ENCODE measurements at regions not wholly inside any gene's neighbourhood (a gene's known extent, or its start where the extent isn't known, plus 50 kb on each side); places are given as distances from the start of the nearest gene placed in this dataset.

DNA sequence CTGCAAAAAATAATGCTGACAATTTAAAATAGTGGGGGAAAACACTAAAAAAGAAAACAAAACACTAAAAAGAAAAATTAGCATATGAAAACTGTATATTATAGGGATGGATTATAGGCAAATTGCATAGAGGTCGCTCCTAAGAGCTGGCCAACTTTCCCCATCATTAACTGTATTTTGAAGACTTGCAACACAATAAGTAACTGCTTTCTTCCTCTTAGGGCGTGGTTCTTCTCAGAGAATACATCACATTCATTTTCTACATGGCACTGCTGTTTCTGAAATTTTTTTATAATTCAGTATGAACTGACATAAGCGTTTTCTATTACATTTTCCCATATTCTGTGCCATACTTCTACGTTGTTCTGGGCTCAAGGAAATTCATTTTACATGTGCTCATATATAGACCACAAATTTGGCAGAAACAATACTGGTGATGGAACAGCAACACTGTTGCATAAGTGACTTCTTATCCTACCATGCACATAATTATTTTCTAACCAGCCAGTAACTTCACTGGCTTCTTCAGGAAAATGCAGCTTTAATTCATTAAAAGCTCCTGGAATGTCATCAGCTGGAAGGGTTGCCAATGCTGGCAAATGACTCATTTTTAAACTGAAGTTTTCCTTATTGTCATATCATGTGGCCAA, 171.2 kb upstream of the DMAC1 start:
- DNase-seq (ENCODE audit: low spot score in 2 of 2) (no peak), ATAC-seq (no peak)
- Mint-ChIP-seq H3K27ac (no peak overlapping the region), H3K36me3 (no peaks in the 10 kb centered on the region), H3K4me1 (peaks cover 21% of the 10 kb centered on the region), H3K9me3 (no peaks in the 10 kb centered on the region), H3K4me3 (no peak overlapping the region)

DNA sequence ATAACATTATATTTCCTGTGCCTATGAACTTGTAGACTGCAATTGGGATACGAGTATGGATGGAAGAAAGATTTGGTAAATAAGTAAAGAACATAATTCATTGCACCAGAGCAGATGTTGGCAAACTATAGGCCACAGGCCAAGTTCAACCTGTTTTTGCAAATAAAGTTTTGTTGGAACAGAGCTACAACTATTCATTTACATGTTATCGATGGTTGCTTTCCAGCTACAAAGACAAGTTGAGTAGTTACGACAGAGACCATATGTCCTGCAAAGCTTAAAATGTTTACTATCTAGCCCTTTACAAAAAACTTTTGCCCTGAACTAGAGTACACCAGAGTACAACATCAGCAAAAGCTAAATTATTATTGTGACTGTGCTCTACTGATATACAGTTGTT, 169.1 kb upstream of the DMAC1 start:
- ATAC-seq (no peak), DNase-seq (ENCODE audit: low spot score in 2 of 2) (no peak)
- Mint-ChIP-seq H3K4me1 (peaks cover 2% of the 10 kb centered on the region), H3K27ac (no peak overlapping the region), H3K36me3 (no peaks in the 10 kb centered on the region), H3K4me3 (no peak overlapping the region), H3K9me3 (no peaks in the 10 kb centered on the region)

DNA sequence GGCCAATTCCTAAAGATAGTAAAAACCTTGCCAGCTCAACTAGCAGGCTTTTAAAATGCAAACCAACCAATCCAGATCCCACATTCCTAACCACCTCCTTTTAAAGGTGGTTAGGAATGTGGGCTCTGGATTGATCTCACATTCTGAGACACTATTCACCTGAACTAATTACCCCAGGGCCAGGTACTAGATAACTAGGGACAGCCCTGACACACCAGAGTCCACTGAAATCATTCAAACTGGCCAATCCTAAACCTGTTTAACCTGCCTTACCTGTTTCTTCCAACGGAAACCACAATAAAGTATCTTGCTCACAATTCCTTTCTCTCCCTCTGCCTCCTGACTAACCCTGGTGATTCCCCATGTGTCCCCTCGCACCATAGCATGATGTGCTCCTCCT, 168.3 kb upstream of the DMAC1 start:
- H3K9me3 Mint-ChIP-seq = no peaks in the 10 kb centered on the region
- H3K4me3 Mint-ChIP-seq = no peak overlapping the region
- no peaks in the 10 kb centered on the region for H3K4me1 Mint-ChIP-seq
- H3K27ac Mint-ChIP-seq = no peak overlapping the region
- ATAC-seq (no peak), DNase-seq (ENCODE audit: low spot score in 2 of 2) (no peak)
- H3K36me3 Mint-ChIP-seq = no peaks in the 10 kb centered on the region

DNA sequence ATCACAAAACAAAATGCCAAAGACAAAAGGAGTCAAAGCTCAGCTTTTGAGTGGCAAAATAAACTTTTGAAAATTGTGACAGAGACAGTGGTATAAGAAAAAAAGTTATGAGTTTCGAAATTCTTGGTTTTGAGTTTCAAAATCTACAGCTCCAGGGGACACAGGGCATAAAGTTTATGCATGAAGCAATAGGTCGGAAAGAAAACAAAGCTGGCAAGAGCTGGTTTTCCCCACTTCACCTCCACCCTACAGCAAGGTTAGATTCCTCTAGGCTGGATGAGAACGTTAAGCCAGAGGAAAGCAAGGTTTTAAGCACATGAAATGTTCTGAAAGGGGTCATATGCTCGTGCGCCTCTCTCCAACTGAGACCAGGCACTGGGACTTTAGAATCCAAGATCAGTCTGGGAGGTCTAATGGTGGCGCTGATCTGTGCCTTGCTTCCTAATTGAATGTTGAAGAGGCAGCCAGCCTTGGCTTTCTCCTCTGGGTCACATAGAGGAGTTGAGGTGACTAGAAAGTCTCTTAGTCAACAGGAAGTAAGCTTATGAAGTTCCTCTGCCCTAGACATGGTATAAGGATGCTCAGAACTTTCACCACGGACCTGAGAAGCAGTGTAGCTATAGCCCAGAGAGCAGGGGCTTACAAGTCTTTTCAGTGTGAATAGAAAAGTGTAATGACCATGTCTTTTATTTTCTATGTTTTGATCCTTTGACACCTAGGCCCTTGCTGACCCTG, 167.7 kb upstream of the DMAC1 start:
- Mint-ChIP-seq H3K4me3 (no peak overlapping the region), H3K36me3 (no peaks in the 10 kb centered on the region), H3K9me3 (no peaks in the 10 kb centered on the region), H3K27ac (no peak overlapping the region), H3K4me1 (no peaks in the 10 kb centered on the region)
- DNase-seq (ENCODE audit: low spot score in 2 of 2) (no peak), ATAC-seq (peak; percentile 77)

DNA sequence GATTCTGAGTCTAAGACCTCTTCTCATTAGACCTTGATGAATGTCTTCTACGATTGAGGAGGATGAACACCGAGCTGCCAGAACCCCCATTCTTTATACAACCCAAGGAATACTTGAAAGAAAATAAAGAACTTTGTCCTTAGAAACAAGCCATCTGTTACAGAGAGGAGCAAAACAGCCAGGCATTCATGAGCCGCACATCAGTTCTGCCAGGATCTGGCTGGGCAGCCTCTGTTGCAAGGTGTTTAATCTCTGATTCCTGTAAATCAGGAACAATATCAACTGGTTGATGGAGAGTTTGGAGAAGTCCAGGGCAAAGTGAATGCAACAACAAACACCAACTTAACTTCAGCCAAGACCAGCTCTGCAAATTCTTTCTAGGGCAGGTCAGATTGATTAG, 165.5 kb upstream of the DMAC1 start:
- Mint-ChIP-seq H3K9me3 (no peaks in the 10 kb centered on the region), H3K36me3 (no peaks in the 10 kb centered on the region), H3K27ac (no peak overlapping the region), H3K4me1 (no peaks in the 10 kb centered on the region), H3K4me3 (no peak overlapping the region)
- no peak for ATAC-seq
- DNase-seq (ENCODE audit: low spot score in 2 of 2) = no peak

DNA sequence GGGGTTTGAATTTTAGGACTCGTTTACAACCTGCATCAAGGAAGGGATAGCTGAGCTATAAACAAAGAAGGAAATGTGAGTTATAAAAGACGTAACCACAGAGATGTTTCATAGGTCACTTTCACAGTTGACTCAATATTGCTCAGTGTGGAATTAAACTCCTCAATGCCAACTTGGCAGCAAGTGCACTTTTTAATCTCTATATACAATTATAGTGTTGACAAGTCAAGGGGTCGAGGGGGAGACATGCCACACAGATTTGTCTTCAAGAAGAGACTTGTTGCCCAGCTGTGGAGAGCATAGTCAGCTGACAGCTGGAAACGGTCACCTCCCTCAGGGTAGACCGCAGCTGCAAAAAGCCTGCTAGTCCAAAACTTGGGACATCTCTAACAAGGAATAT, 163.4 kb upstream of the DMAC1 start:
- Mint-ChIP-seq H3K36me3 (no peaks in the 10 kb centered on the region), H3K4me3 (no peak overlapping the region), H3K27ac (no peak overlapping the region), H3K9me3 (no peaks in the 10 kb centered on the region), H3K4me1 (no peaks in the 10 kb centered on the region)
- ATAC-seq = peak; percentile 61
- no peak for DNase-seq (ENCODE audit: low spot score in 2 of 2)

DNA sequence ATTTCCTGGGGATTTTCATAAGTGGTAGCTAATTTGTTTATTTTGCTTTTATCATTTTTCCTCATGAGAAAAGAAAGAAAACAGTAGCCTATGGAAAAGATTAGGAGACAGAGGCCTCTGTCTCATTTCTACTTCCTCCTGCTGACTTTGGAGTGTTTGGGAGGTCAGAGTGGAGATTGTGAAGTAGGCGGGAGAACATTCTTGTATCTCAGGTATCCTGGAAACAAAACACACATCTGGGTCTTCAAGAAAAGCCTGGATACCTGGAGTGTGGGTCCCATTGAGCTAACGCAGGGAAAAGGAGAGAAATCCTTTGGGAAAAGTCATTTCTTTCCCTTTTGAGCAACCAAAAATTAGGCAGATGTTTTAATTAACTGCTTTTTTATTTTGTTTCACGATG, 161.5 kb upstream of the DMAC1 start:
- ATAC-seq = no peak
- Mint-ChIP-seq H3K27ac (no peak overlapping the region), H3K9me3 (no peaks in the 10 kb centered on the region), H3K36me3 (no peaks in the 10 kb centered on the region), H3K4me3 (no peak overlapping the region), H3K4me1 (no peaks in the 10 kb centered on the region)
- DNase-seq (ENCODE audit: low spot score in 2 of 2) = no peak

DNA sequence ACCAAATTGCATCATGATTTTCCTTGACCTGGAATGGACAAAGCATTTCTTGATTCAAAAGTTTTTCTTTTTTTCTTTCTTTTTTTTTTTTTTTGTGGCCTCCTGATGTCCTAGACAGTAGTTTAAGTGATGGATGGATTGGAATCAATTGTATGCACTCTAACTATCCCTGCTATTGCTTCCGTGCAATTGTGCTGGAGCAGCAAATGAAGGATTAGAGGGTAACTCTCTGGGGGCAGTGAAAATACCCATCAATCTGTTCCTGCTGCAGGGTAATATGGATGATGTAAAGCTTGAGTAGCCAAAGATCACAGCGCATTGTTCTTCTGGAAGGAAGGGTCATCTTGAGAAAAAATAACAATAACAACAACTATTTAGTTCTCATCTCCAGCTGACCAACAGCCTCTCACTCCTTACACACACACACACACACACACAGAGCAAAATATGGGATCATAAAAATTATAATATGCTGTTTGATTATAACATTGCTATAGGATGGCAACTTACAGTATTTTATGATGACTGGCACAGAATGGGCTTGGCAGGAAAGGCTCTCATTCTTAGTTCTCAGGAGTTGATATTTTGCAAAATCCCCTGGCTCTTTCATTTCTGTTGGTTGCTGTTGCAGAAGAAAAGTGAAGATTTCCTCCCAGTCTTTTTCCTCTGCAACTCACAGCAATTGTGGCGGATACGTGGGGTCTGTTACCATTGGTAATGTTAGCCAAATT, 160.9 kb upstream of the DMAC1 start:
- no peaks in the 10 kb centered on the region for H3K36me3 Mint-ChIP-seq
- ATAC-seq (no peak), DNase-seq (ENCODE audit: low spot score in 2 of 2) (no peak)
- H3K4me3 Mint-ChIP-seq = no peak overlapping the region
- no peaks in the 10 kb centered on the region for H3K9me3 Mint-ChIP-seq
- H3K4me1 Mint-ChIP-seq = no peaks in the 10 kb centered on the region
- H3K27ac Mint-ChIP-seq = no peak overlapping the region

DNA sequence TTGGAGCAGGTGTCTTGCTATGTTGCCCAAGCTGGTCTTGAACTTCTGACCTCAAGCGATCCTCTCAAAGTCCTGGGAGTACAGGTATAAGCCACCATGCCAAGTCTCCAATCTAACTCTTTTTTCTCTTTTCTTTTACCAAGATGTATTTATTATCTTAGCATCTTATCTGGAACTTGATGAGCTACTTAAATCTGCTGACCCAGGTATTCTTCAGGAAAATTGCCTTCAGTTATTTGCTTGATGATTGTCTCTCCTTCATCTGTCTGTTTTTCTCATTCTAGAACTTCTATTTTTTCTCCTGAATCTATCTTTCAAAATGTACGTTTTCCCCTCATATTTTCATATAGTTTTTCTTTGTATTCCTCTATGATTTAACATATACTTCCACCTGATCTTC, 158.2 kb upstream of the DMAC1 start:
- ATAC-seq (no peak), DNase-seq (ENCODE audit: low spot score in 2 of 2) (no peak)
- no peaks in the 10 kb centered on the region for H3K4me1 Mint-ChIP-seq
- H3K27ac Mint-ChIP-seq = no peak overlapping the region
- no peak overlapping the region for H3K4me3 Mint-ChIP-seq
- no peaks in the 10 kb centered on the region for H3K36me3 Mint-ChIP-seq
- H3K9me3 Mint-ChIP-seq = no peaks in the 10 kb centered on the region

DNA sequence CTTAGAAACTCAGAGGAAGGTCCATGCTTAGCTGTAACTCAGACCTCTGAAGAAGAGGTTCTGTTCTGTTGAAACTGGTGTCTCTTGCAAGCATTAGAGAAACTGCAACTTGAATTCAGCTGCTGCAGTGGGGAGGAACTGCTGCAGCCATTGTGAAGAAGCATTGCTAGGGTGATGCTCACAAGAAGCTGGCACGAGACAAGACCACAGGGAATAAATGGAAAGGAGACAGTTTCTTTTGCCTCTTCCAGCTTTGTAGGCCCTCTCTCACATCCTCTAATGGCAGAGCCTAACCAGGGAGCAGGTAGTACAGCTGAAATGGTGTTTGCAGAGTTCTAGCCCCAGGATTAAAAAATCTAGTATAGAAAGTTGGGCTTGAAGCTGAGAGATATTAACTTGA, 148.0 kb upstream of the DMAC1 start:
- Mint-ChIP-seq H3K9me3 (no peaks in the 10 kb centered on the region), H3K4me1 (no peaks in the 10 kb centered on the region), H3K27ac (no peak overlapping the region), H3K4me3 (no peak overlapping the region), H3K36me3 (no peaks in the 10 kb centered on the region)
- ATAC-seq = no peak
- DNase-seq (ENCODE audit: low spot score in 2 of 2) = no peak

DNA sequence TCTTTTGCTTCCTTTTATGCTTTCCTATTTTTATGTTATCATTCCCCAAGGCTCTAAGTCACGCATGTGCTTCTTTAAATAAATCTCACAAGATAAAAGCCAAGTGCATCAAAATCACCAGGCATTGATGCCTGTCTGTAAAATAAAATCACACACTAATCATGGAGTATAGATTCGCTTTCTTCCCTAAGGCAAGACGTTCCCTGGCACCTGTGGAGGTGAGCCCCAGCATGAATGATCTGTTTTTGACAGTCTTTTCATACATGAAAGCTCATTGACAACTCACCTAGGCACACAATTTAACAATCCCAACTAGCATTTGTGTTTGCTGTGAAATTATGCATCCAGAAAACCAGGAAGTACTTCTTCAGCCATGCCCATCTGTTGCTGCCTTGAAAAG, 146.9 kb upstream of the DMAC1 start:
- no peak overlapping the region for H3K4me3 Mint-ChIP-seq
- no peak for ATAC-seq
- H3K9me3 Mint-ChIP-seq = no peaks in the 10 kb centered on the region
- DNase-seq (ENCODE audit: low spot score in 2 of 2) = no peak
- H3K27ac Mint-ChIP-seq = no peak overlapping the region
- no peaks in the 10 kb centered on the region for H3K4me1 Mint-ChIP-seq
- H3K36me3 Mint-ChIP-seq = no peaks in the 10 kb centered on the region

DNA sequence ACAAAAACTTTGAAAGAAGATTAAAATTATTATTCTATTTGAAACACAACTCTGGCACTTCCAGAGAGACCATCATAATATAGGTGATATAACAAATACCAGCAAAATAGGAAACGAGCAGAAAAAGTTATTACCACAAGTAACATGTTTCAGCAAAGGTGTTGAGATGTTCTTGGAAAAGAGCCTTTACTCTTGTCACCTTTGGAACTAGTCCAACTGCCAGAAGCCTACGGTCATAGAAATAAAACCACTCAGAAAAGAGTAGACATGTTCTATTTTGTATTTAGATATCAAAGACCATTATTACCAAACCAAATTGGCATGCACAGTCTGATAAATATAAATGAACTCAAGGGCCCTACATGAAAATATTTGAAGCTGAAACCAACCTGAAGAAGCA, 145.0 kb upstream of the DMAC1 start:
- no peak for ATAC-seq
- Mint-ChIP-seq H3K4me1 (no peaks in the 10 kb centered on the region), H3K4me3 (no peak overlapping the region)

DNA sequence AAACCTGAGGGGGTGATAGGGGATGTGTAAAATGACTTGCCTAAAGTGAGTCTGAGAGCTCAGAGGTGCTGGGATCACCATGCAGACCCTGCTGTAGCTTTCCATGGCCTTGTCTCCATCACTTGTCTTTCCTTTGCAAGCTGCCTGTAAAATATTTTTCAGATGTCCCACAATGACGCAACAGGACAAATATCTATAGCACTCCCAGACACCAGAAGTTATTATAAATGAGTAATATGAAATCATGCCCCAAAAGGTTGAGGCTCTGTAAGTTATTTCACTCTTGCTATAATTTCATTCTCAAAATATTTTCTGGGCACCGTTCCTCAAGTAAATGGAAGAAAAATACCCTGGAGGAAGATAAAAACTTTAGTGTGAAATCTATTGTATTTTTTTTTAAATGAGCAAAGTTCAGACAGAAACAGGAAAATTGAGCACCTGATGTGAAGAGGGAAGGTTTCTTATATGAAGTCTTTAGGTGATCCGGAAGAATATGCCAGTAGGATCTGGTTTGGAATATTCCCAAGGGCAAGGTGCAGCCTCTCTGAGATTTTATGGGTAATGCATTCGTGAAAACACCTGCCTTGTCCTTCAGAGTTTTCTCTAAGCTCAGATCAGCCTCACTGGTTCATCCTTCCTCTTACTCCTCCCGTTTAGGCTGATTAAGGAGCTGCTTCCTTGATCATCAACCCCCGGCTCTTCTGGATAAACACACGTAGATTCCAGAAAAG, 138.3 kb upstream of the DMAC1 start:
- ATAC-seq (no peak), DNase-seq (ENCODE audit: low spot score in 2 of 2) (no peak)
- Mint-ChIP-seq H3K4me1 (peaks cover 15% of the 10 kb centered on the region), H3K4me3 (no peak overlapping the region), H3K36me3 (no peaks in the 10 kb centered on the region), H3K27ac (no peak overlapping the region), H3K9me3 (peaks cover 4% of the 10 kb centered on the region)

More for the DNA sequence above, 145.0 kb upstream of the DMAC1 start:
- no peak for DNase-seq (ENCODE audit: low spot score in 2 of 2)
- Mint-ChIP-seq H3K27ac (no peak overlapping the region), H3K36me3 (no peaks in the 10 kb centered on the region), H3K9me3 (peaks cover 4% of the 10 kb centered on the region)

DNA sequence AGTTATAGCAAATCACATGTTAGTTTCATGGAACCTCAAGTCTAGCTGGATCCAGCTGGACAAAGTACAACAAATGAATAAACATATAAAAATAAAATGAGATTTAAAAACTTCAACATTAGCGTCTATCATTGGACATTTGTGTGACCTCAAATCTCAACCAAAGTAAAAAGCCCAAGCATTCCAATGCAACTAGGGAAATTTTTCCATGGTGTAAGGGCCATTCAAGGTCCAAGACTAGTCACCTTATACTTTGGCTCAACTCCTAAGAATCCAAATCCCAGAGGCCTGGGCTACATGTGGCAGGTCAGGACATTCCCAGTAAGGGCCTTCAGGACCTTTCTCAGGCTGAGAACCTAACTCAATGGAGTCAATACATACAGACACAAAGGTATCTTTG, 137.4 kb upstream of the DMAC1 start:
- peaks cover 4% of the 10 kb centered on the region for H3K9me3 Mint-ChIP-seq
- H3K36me3 Mint-ChIP-seq = no peaks in the 10 kb centered on the region
- DNase-seq (ENCODE audit: low spot score in 2 of 2) = no peak
- peaks cover 15% of the 10 kb centered on the region for H3K4me1 Mint-ChIP-seq
- no peak overlapping the region for H3K4me3 Mint-ChIP-seq
- no peak for ATAC-seq
- no peak overlapping the region for H3K27ac Mint-ChIP-seq

DNA sequence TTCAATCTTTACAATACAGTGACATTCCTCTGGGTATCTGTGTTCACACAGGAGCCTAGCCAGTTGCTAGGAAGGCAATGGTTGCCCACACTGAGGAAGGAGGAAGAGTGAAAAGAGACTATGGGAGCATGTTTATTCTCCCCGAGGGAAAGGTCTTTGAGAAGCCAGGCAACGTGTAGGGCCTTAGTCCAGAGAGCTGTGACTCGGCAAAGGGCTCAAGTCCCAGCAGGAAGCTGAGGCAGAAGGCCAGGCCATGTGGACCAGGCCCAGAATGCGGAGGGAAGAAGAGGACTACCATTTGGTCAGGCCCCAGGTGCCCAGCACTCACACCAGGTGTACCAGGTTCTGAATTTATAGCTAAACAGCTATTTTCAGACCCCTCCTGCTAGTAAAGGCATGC, 136.6 kb upstream of the DMAC1 start:
- peak overlapping the region; percentile 91 for H3K27ac Mint-ChIP-seq
- DNase-seq (ENCODE audit: low spot score in 2 of 2) (no peak), ATAC-seq (peak; percentile 41)
- H3K4me3 Mint-ChIP-seq = peak overlapping the region; percentile 45
- peaks cover 4% of the 10 kb centered on the region for H3K9me3 Mint-ChIP-seq
- no peaks in the 10 kb centered on the region for H3K36me3 Mint-ChIP-seq
- H3K4me1 Mint-ChIP-seq = peaks cover 15% of the 10 kb centered on the region
